GM12864 (cell line): ENCODE measurements at regions not wholly inside any gene's neighbourhood (a gene's known extent, or its start where the extent isn't known, plus 50 kb on each side); places are given as distances from the start of the nearest gene placed in this dataset.

Experiments
- DNase-seq: peaks from one replicate; pipeline ENCODE4 v3.0.0-alpha.2; 2011; ENCODE audit warnings: low read depth
- H3K4me3 ChIP-seq: 2 replicates; pipeline ENCODE4 v1.5.1; 2011; ENCODE audit warnings: mild to moderate bottlenecking, low read depth, low read length, control low read depth
- CTCF ChIP-seq: IDR thresholded peaks from 2 replicates; pipeline ENCODE4 v1.5.1; 2011; ENCODE audit warnings: low read depth, mild to moderate bottlenecking, moderate library complexity, low read length, control low read depth, inconsistent platforms; ENCODE audit errors: missing control alignments

- no peak for TF ChIP-seq CTCF
- no peak for DNase-seq
- no peak overlapping the region for H3K4me3 ChIP-seq
Measured at GRCh38 chr2:190136825-190137224, 74.3 kb upstream of the MSTN start.

- no peak overlapping the region for H3K4me3 ChIP-seq
- no peak for DNase-seq
- TF ChIP-seq CTCF = no peak
Measured at GRCh38 chr2:190136259-190136658, 73.7 kb upstream of the MSTN start.

- no peak overlapping the region for H3K4me3 ChIP-seq
- DNase-seq = no peak
- no peak for TF ChIP-seq CTCF
Measured at GRCh38 chr2:190129421-190130199, 67.1 kb upstream of the MSTN start.

GRCh38 chr2:190127651-190128050 lies 65.1 kb upstream of the MSTN start:
- H3K4me3 ChIP-seq = no peak overlapping the region
- TF ChIP-seq CTCF = no peak
- DNase-seq = no peak

- no peak for DNase-seq
- TF ChIP-seq CTCF = no peak
- H3K4me3 ChIP-seq = no peak overlapping the region
Measured at GRCh38 chr2:190126798-190127197, 64.3 kb upstream of the MSTN start.

GRCh38 chr2:190123956-190124355 lies 61.4 kb upstream of the MSTN start:
- H3K4me3 ChIP-seq = no peak overlapping the region
- DNase-seq = no peak
- TF ChIP-seq CTCF = no peak

- peak; percentile 29 for DNase-seq
- TF ChIP-seq CTCF = peak; percentile 58
- no peak overlapping the region for H3K4me3 ChIP-seq
Measured at GRCh38 chr2:190121971-190122370, 59.4 kb upstream of the MSTN start.
